NCI-H187 (cell line): ENCODE measurements at regions not wholly inside any gene's neighbourhood (a gene's known extent, or its start where the extent isn't known, plus 50 kb on each side); places are given as distances from the start of the nearest gene placed in this dataset.

Experiments
- DNase-seq, 2 experiments: peaks; one replicate each; lab custom pipeline; 2025; lab: John Stamatoyannopoulos, UW

DNA sequence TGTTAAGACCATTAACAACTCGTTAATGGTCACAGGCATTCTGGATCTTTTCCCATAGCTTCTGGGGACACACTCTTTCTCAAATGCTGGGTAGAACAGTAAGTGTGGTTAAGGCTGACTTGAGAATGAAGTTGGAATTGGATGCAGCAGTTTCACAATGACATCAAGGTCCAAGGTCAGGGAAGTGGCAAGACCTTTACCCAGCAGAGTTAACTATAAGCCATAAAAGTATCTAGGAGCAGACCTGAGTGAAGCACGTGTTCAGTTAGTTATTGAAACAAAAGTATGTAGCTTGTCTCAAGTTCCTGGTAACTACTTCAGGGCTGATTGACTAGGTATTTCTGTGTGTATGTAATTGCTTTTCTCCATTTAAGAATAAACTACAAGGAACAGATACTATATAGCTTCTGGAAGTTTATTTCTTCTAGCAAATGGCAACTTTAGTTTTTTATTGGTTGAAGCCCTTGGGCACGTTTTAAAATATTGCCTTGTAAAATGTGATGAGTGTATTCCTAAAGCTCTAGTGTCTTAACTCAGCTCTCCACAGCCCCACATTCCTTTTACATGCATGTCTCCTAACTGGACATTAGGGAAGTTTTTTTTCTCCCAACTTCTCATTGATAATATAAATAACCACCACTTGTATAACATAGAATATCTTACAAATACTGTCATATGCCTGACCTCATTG is 479.0 kb upstream of the CITED2 start:
- no peak for DNase-seq

- no peak for DNase-seq
These were observed 478.2 kb upstream of the CITED2 start for GRCh38 chr6:139852488-139853140.

- DNase-seq: no peak
These were observed 477.6 kb upstream of the CITED2 start for GRCh38 chr6:139852067-139852466.

DNA sequence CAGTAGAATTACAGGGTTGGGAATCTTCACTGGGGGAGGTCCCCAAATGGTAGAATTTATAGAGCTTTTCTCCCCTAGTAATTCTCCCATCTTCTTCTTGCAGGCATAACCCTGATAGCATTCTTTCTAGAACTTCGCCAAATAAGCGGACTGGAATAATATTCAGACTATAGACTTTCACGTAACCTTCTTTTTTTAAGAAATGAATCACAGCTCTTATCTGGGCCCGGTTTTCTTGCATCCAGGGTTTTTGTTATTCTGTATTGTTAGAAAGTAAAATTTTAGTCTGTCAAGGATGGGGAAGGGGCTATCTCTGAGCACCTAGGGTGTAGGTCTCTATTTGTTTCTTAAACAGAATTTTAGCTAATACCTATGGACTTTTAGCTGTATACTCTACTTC is 476.8 kb upstream of the CITED2 start:
- no peak for DNase-seq

DNA sequence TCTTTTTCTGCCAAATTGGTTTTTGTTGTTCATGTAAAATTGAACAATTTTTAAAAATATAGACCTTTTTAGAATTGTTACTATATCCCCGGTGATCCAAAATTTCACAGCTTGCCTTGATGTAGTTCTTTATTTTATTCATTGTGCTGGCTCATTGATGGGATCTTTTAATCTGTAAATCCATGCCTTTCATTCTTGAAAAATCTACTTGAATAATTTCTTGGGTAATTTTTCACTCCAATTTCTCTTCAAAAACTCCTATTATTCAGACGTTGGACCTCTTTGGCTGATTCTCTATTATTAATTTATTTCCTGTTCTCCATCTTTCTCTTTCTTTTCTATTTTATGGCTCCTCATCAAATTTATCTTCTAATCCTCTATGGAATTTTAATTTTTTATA is 476.1 kb upstream of the CITED2 start:
- DNase-seq: no peak

GRCh38 chr6:139847457-139847813 is 473.0 kb upstream of the CITED2 start:
- no peak for DNase-seq

GRCh38 chr6:139846538-139847456 is 472.3 kb upstream of the CITED2 start:
- no peak for DNase-seq

DNA sequence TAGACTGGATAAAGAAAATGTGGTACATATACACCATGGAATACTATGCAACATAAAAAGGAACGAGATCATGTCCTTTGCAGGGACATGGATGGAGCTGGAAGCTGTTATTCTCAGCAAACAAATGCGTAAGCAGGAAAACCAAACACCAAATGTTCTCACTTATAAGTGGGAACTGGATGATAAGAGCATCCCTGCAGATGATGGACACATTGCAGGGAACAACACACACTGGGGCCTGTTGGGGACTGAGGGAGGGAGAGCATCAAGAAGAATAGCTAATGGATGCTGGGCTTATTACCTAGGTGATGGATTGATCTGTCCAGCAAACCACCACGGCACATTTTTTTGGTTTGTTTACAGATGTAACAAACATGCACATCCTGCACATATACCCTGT is 470.5 kb upstream of the CITED2 start:
- DNase-seq: no peak

DNA sequence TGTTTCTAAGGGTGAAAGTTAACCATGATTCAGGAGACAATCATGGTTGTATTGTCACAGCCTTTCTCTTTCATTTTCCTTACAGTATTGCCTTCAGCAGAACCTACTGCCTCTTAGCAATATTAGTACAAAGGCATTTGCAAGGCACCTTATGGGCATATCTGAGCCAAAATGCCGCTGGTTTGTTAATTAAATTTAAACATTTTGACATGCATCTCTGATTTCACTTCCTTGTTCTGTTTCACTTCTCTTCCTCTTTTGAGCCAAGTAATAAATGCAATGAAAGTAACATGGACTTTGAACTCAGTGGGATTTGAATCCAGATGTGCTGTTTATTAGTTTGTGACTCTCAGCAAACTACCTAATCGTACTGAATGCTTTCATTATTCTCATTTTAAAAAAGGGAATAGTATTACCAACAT is 467.4 kb upstream of the CITED2 start:
- no peak for DNase-seq

GRCh38 chr6:139839506-139840156 is 465.2 kb upstream of the CITED2 start:
- no peak for DNase-seq

DNA sequence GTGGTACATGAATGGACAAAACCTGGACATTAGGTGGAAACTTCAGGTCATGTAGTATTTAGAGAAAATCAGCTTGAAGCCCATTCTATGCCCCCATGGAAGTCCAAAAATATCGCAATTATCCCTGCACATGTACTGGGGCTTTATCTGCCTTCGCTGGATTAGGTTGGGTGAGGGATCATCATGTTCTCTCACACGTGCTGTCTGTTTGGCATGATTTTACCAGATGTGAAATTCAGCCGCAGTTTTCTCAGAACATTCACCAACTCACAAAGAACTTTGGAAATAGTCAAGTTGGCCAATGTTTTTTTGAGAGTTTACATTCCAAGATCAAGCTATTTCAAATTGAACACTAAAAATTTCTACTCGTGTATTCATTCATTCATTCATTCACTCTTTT is 459.8 kb upstream of the CITED2 start:
- no peak for DNase-seq

DNA sequence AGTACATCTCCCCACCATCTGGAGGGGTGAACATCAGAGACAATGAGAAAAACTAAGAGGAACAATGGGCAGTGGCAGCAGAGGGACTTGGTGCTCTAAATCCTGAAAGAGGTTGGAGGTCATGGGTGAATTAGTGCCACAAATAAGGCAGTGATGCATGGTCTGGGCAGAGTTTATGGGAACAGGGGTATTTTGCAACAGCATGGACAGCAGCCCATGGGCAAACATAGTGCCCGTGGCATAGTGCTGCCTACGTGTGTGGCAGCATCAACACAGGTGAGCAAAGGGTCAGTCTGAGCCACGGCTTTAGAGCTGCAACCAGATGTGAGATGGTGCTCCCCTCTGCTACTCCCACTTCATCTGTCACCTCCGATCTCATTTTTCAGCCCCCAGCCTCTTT is 459.1 kb upstream of the CITED2 start:
- DNase-seq: no peak

- DNase-seq: no peak
These were observed 458.3 kb upstream of the CITED2 start for GRCh38 chr6:139832493-139833305.

- DNase-seq: no peak
These were observed 455.1 kb upstream of the CITED2 start for GRCh38 chr6:139829576-139829975.

- DNase-seq: no peak
These were observed 454.5 kb upstream of the CITED2 start for GRCh38 chr6:139828751-139829519.

- no peak for DNase-seq
These were observed 451.5 kb upstream of the CITED2 start for GRCh38 chr6:139825935-139826374.

GRCh38 chr6:139824864-139825263 is 450.4 kb upstream of the CITED2 start:
- no peak for DNase-seq

DNA sequence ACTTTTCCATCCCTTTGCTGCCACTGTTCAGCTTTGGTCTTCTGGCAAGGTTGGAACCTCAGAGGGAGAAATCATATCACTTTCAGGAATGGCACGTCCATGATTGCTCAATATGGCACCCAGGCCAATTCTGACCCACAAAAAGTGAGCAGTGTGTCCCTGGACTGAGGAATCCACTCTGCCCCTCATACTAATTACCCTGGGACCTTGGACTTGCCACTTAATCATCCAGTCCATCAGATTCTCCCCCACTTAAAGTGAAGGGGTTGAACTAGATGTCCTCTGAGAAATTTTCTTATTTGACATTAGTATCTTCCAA is 449.3 kb upstream of the CITED2 start:
- no peak for DNase-seq

DNA sequence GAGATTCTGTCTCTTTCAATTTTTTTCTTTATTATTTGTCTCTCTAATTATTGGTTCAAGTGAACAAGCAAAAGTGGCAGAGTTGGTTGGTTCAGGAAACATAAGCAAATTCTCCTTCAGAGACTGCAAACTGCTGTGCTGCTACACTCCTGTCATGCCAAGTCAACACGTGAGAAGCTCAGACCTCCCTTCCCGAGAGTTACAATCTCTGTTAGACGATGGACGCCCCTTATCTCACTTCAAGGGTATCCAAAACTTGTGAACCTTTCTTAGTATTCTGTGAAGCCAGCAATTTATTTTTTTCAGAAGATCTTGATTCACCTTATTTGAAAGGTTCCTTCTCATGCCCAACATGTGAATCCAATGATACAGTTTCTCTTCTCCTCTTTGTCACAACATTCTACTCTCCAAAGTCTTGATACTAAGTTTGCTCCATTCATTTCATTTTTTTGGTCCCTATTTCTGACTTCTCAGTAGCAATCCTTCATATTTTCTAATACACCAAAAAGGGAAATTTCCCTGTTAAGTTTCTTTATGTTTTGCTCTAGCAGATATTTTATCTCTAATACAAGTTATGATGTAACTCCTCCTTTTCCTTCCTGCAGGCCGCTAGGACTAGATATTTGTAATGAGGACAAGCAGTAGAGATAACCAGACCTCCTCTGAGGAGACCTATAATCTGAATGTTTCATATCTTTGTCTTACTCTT is 448.8 kb upstream of the CITED2 start:
- DNase-seq: no peak

DNA sequence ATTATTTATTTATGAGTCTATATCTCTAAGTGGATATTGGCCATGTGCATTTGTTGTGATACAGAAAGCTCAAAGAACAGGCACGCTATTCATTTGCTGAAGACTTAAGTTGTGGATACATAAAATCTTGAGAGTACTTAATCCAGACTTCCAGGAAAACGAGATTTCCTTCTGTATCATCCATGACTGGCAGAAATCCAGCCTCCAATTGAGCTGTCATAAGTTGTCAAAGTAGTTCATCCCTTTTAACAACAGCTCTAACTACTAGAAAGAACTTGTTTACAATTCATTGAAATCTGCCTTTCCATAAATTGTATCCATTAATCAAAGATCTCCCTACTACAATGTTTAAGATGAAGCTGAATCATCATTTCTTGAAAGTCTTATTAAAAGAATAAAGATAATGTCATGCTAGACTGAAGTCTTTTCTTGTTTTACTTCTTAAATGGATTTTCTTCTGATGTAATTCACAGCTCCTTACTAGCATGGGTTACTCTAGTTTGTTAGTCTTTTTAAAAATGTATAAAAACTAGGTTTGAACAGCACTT is 447.3 kb upstream of the CITED2 start:
- no peak for DNase-seq
